ENCODE measurements at regions not wholly inside any gene's neighbourhood (a gene's known extent, or its start where the extent isn't known, plus 50 kb on each side); places are given as distances from the start of the nearest gene placed in this dataset.
A peak's percentile ranks its signal among the peaks of the same experiment; 100 is the strongest.

GRCh38 chr9:19992556-19992955 lies 203.7 kb upstream of the SLC24A2 start:
- no peak for DNase-seq

GRCh38 chr9:19989213-19989612 lies 200.4 kb upstream of the SLC24A2 start:
- no peak for DNase-seq

- no peak for DNase-seq
Observed at GRCh38 chr9:19988281-19988680, 199.4 kb upstream of the SLC24A2 start.

- no peak for DNase-seq
Observed at GRCh38 chr9:19985081-19985480, 196.2 kb upstream of the SLC24A2 start.

- DNase-seq: no peak
Observed at GRCh38 chr9:19976226-19976625, 187.4 kb upstream of the SLC24A2 start.

- DNase-seq: no peak
Observed at GRCh38 chr9:19975499-19975898, 186.7 kb upstream of the SLC24A2 start.

- DNase-seq: no peak
Observed at GRCh38 chr9:19969721-19970120, 180.9 kb upstream of the SLC24A2 start.

GRCh38 chr9:19967888-19968459 lies 179.1 kb upstream of the SLC24A2 start:
- no peak for DNase-seq

- peak; percentile 4 for DNase-seq
Observed at GRCh38 chr9:19967216-19967887, 178.5 kb upstream of the SLC24A2 start.

- no peak for DNase-seq
Observed at GRCh38 chr9:19965336-19965735, 176.5 kb upstream of the SLC24A2 start.

- DNase-seq: no peak
Observed at GRCh38 chr9:19947996-19948395, 159.2 kb upstream of the SLC24A2 start.

- peak; percentile 23 for DNase-seq
Observed at GRCh38 chr9:19946441-19947109, 157.7 kb upstream of the SLC24A2 start.

- DNase-seq: no peak
Observed at GRCh38 chr9:19941874-19942273, 153.0 kb upstream of the SLC24A2 start.

- DNase-seq: no peak
Observed at GRCh38 chr9:19940811-19941535, 152.1 kb upstream of the SLC24A2 start.

GRCh38 chr9:19939734-19940278 lies 151.0 kb upstream of the SLC24A2 start:
- no peak for DNase-seq

- DNase-seq: no peak
Observed at GRCh38 chr9:19938990-19939733, 150.3 kb upstream of the SLC24A2 start.

GRCh38 chr9:19937121-19937520 lies 148.3 kb upstream of the SLC24A2 start:
- no peak for DNase-seq

- no peak for DNase-seq
Observed at GRCh38 chr9:19936598-19936997, 147.8 kb upstream of the SLC24A2 start.

- no peak for DNase-seq
Observed at GRCh38 chr9:19935422-19935821, 146.6 kb upstream of the SLC24A2 start.

- no peak for DNase-seq
Observed at GRCh38 chr9:19934301-19934871, 145.5 kb upstream of the SLC24A2 start.

GRCh38 chr9:19931098-19931890 lies 142.5 kb upstream of the SLC24A2 start:
- DNase-seq: no peak
